Esophagus squamous epithelium (tissue), 4 donors: ENCODE measurements at regions not wholly inside any gene's neighbourhood (a gene's known extent, or its start where the extent isn't known, plus 50 kb on each side); places are given as distances from the start of the nearest gene placed in this dataset.

Experiments used
- POLR2A ChIP-seq, 4 donors: fragments of 450-650 bp; IDR thresholded peaks; one replicate each; pipeline ENCODE4 v1.6.1; 2017; ENCODE audit warnings: antibody characterized with exemption in 4 of 4, mild to moderate bottlenecking in 4 of 4, moderate library complexity in 3 of 4
- TF ChIP-seq, protein P1 (sequence below), 6 experiments: fragments of 450-650 bp in 4 of 6; fragments of 200-600 bp in 2 of 6; sonication (generic) in 2 of 6; IDR thresholded peaks; one replicate each; pipeline ENCODE4 v1.5.1; 2016 to 2019; ENCODE audit warnings: antibody characterized with exemption in 6 of 6, mild to moderate bottlenecking in 4 of 6, moderate library complexity in 4 of 6

DNA sequence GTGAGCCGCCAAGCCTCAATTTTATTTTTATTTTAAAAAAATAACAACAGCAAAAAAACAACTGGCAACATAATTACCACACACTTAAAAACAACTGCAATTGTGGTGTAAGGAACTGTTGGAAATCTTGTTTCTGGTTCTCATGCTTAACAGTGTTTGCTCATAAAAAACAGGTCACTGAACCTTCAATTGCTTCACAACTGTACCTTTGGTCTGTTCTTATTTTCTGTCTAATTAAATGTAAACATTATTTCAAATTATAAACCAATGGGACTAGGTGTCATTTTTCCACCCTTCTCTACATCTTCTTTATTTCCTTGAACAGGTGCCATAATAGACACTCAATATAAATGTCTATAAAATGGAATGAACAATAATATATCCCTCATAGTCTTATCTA lies 68.4 kb upstream of the CHRM3 start:
- TF ChIP-seq, protein P1, sequence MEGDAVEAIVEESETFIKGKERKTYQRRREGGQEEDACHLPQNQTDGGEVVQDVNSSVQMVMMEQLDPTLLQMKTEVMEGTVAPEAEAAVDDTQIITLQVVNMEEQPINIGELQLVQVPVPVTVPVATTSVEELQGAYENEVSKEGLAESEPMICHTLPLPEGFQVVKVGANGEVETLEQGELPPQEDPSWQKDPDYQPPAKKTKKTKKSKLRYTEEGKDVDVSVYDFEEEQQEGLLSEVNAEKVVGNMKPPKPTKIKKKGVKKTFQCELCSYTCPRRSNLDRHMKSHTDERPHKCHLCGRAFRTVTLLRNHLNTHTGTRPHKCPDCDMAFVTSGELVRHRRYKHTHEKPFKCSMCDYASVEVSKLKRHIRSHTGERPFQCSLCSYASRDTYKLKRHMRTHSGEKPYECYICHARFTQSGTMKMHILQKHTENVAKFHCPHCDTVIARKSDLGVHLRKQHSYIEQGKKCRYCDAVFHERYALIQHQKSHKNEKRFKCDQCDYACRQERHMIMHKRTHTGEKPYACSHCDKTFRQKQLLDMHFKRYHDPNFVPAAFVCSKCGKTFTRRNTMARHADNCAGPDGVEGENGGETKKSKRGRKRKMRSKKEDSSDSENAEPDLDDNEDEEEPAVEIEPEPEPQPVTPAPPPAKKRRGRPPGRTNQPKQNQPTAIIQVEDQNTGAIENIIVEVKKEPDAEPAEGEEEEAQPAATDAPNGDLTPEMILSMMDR (IDR thresholded peaks at IDR 0.05): no peak
- no peak for TF ChIP-seq POLR2A (IDR thresholded peaks at IDR 0.05)
